Neural cell (in vitro differentiated cells): ENCODE measurements at regions not wholly inside any gene's neighbourhood (a gene's known extent, or its start where the extent isn't known, plus 50 kb on each side); places are given as distances from the start of the nearest gene placed in this dataset.

Source experiments
- H2AFZ ChIP-seq: fragments of 200-600, 300-800 bp; sonication (generic), shearing (Covaris generic); 2 replicates; pipeline ENCODE4 v1.6.0; 2014; ENCODE audit warnings: low read depth, mild to moderate bottlenecking, antibody characterized with exemption, low read length, moderate library complexity
- H3F3A ChIP-seq: fragments of 200-600 bp; shearing (Covaris generic); 2 replicates; pipeline ENCODE4 v1.6.1; 2016; ENCODE audit warnings: mild to moderate bottlenecking, moderate library complexity, mixed read lengths, antibody characterized with exemption, low read length; ENCODE audit not compliant: insufficient read depth, poor library complexity, severe bottlenecking
- H3K27ac ChIP-seq: fragments of 200-600, 300-800 bp; sonication (generic), shearing (Covaris generic); 2 replicates; pipeline ENCODE4 v1.5.1; 2014; ENCODE audit warnings: mild to moderate bottlenecking, low read length, moderate library complexity
- H3K27me3 ChIP-seq: fragments of 300-800, 200-600 bp; sonication (generic), shearing (Covaris generic); 2 replicates; pipeline ENCODE4 v1.6.0; 2014; ENCODE audit warnings: mild to moderate bottlenecking, low read depth, low read length, moderate library complexity; ENCODE audit not compliant: insufficient read depth
- H3K36me3 ChIP-seq: fragments of 300-800, 200-600 bp; sonication (generic), shearing (Covaris generic); 2 replicates; pipeline ENCODE4 v1.5.1; 2014; ENCODE audit warnings: mild to moderate bottlenecking, antibody characterized with exemption, low read length, moderate library complexity; ENCODE audit not compliant: insufficient read depth
- H3K4me2 ChIP-seq: fragments of 300-800, 200-600 bp; sonication (generic), shearing (Covaris generic); 2 replicates; pipeline ENCODE4 v1.6.0; 2014; ENCODE audit warnings: mild to moderate bottlenecking, low read length
- H3K4me3 ChIP-seq: fragments of 300-800, 200-600 bp; sonication (generic), shearing (Covaris generic); 2 replicates; pipeline ENCODE4 v1.5.1; 2014; ENCODE audit warnings: mild to moderate bottlenecking, low read length, moderate library complexity
- H3K79me2 ChIP-seq: fragments of 200-600 bp; shearing (Covaris generic); replicated peaks from 2 replicates; pipeline ENCODE4 v1.6.0; 2014; ENCODE audit warnings: mild to moderate bottlenecking, low read length, moderate library complexity; ENCODE audit not compliant: insufficient read depth
- H3K9ac ChIP-seq: fragments of 300-800, 200-600 bp; sonication (generic), shearing (Covaris generic); 2 replicates; pipeline ENCODE4 v1.6.1; 2016; ENCODE audit warnings: mild to moderate bottlenecking, low read length, mixed read lengths
- H3K9me2 ChIP-seq: fragments of 200-600 bp; shearing (Covaris generic); 2 replicates; pipeline ENCODE4 v1.6.1; 2016; ENCODE audit warnings: mild to moderate bottlenecking, low read length, mixed read lengths; ENCODE audit not compliant: insufficient read depth
- H3K9me3 ChIP-seq: fragments of 200-600, 300-800 bp; sonication (generic), shearing (Covaris generic); 2 replicates; pipeline ENCODE4 v1.6.1; 2016; ENCODE audit warnings: mild to moderate bottlenecking, mixed run types, low read length, moderate library complexity, mixed read lengths
- H4K20me1 ChIP-seq: fragments of 200-600 bp; shearing (Covaris generic); 2 replicates; pipeline ENCODE4 v1.6.1; 2016; ENCODE audit warnings: mild to moderate bottlenecking, mixed run types; ENCODE audit not compliant: insufficient read depth
- CTCF ChIP-seq: fragments of 450-650 bp; IDR thresholded peaks from 2 replicates; pipeline ENCODE4 v1.5.1; 2014; ENCODE audit warnings: antibody characterized with exemption, mild to moderate bottlenecking, moderate library complexity; ENCODE audit not compliant: poor library complexity, severe bottlenecking
- EP300 ChIP-seq: fragments of 450-650 bp; conservative IDR thresholded peaks from 2 replicates; pipeline ENCODE4 v1.6.1; 2014; ENCODE audit warnings: antibody characterized with exemption, mild to moderate bottlenecking, moderate library complexity; ENCODE audit not compliant: poor library complexity, severe bottlenecking
- EZH2 ChIP-seq: fragments of 200-600, 300-800 bp; shearing (Covaris generic), sonication (generic); IDR thresholded peaks from 2 replicates; pipeline ENCODE4 v1.6.1; 2014; ENCODE audit warnings: antibody characterized with exemption, low read length, borderline replicate concordance, mild to moderate bottlenecking; ENCODE audit not compliant: insufficient read depth, poor library complexity, severe bottlenecking
- MXI1 ChIP-seq: fragments of 450-650 bp; conservative IDR thresholded peaks from 2 replicates; pipeline ENCODE4 v1.6.1; 2014; ENCODE audit warnings: antibody characterized with exemption, mild to moderate bottlenecking; ENCODE audit not compliant: poor library complexity, severe bottlenecking
- POLR2AphosphoS5 ChIP-seq: IDR thresholded peaks from 2 replicates; pipeline ENCODE4 v1.6.1; 2012
- RAD21 ChIP-seq: fragments of 450-650 bp; conservative IDR thresholded peaks from 2 replicates; pipeline ENCODE4 v1.6.1; 2014; ENCODE audit warnings: antibody characterized with exemption, mild to moderate bottlenecking, moderate library complexity
- REST ChIP-seq: IDR thresholded peaks from 2 replicates; pipeline ENCODE4 v1.6.1; 2012; ENCODE audit warnings: borderline replicate concordance
- SMC3 ChIP-seq: fragments of 450-650 bp; conservative IDR thresholded peaks from 2 replicates; pipeline ENCODE4 v1.6.1; 2014; ENCODE audit warnings: antibody characterized with exemption, mild to moderate bottlenecking, moderate library complexity; ENCODE audit not compliant: poor library complexity
- TAF1 ChIP-seq: IDR thresholded peaks from 2 replicates; pipeline ENCODE4 v1.6.1; 2012; ENCODE audit warnings: low read depth

- Histone ChIP-seq H3K9me2 (no peaks in the 10 kb centered on the region), H3K79me2 (no peaks in the 10 kb centered on the region), H3K9ac (no peak overlapping the region), H3K36me3 (no peaks in the 10 kb centered on the region), H3K4me3 (no peak overlapping the region), H3F3A (no peaks in the 10 kb centered on the region), H3K9me3 (no peaks in the 10 kb centered on the region), H2AFZ (no peak overlapping the region), H4K20me1 (no peaks in the 10 kb centered on the region), H3K27ac (no peak overlapping the region), H3K27me3 (no peaks in the 10 kb centered on the region), H3K4me2 (no peak overlapping the region)
- TF ChIP-seq REST, result no peak
- no peak for TF ChIP-seq TAF1
- no peak for TF ChIP-seq CTCF
- TF ChIP-seq EP300, result no peak
- no peak for TF ChIP-seq EZH2
- TF ChIP-seq MXI1, result no peak
- TF ChIP-seq SMC3, result no peak
- TF ChIP-seq RAD21, result no peak
- TF ChIP-seq POLR2AphosphoS5, result no peak
Observed at GRCh38 chr5:18970000-18970399, 1018.0 kb downstream of the CDH18 start.

GRCh38 chr5:18972177-18972576, 1015.8 kb downstream of the CDH18 start:
- Histone ChIP-seq H3K4me3 (no peak overlapping the region), H3K27me3 (no peaks in the 10 kb centered on the region), H3K36me3 (no peaks in the 10 kb centered on the region), H4K20me1 (no peaks in the 10 kb centered on the region), H3K4me2 (no peak overlapping the region), H3K79me2 (no peaks in the 10 kb centered on the region), H3K9ac (no peak overlapping the region), H2AFZ (no peak overlapping the region), H3F3A (no peaks in the 10 kb centered on the region), H3K27ac (no peak overlapping the region), H3K9me3 (no peaks in the 10 kb centered on the region), H3K9me2 (no peaks in the 10 kb centered on the region)
- TF ChIP-seq CTCF, result no peak
- TF ChIP-seq REST, result no peak
- TF ChIP-seq POLR2AphosphoS5, result no peak
- TF ChIP-seq MXI1, result no peak
- no peak for TF ChIP-seq SMC3
